ENCODE measurements at regions not wholly inside any gene's neighbourhood (a gene's known extent, or its start where the extent isn't known, plus 50 kb on each side); places are given as distances from the start of the nearest gene placed in this dataset.

GRCh38 chr6:168129292-168130167, 50.5 kb upstream of the FRMD1 start:
- Histone ChIP-seq H3K4me3 (ENCODE audit: low read depth, low read length) (no peak overlapping the region), H3K9me3 (ENCODE audit: control insufficient read depth, insufficient read depth, low read length) (no peaks in the 10 kb centered on the region), H3K27me3 (ENCODE audit: control insufficient read depth, insufficient read depth, low read length) (peaks cover 13% of the 10 kb centered on the region), H3K9ac (ENCODE audit: low read depth, low read length) (no peak overlapping the region), H3K27ac (ENCODE audit: low read depth, low read length) (no peak overlapping the region), H3K4me1 (ENCODE audit: control insufficient read depth, insufficient read depth, low read length) (peaks cover 23% of the 10 kb centered on the region), H3K36me3 (ENCODE audit: control insufficient read depth, insufficient read depth, low read length) (no peaks in the 10 kb centered on the region)

- H3K4me3 ChIP-seq (ENCODE audit: low read depth, low read length), result no peak overlapping the region
- H3K4me1 ChIP-seq (ENCODE audit: control insufficient read depth, insufficient read depth, low read length), result peaks cover 23% of the 10 kb centered on the region
- H3K9ac ChIP-seq (ENCODE audit: low read depth, low read length), result no peak overlapping the region
- peaks cover 13% of the 10 kb centered on the region for H3K27me3 ChIP-seq (ENCODE audit: control insufficient read depth, insufficient read depth, low read length)
- no peaks in the 10 kb centered on the region for H3K36me3 ChIP-seq (ENCODE audit: control insufficient read depth, insufficient read depth, low read length)
- H3K9me3 ChIP-seq (ENCODE audit: control insufficient read depth, insufficient read depth, low read length), result no peaks in the 10 kb centered on the region
- H3K27ac ChIP-seq (ENCODE audit: low read depth, low read length), result no peak overlapping the region
Observed at GRCh38 chr6:168128631-168129291, 49.7 kb upstream of the FRMD1 start.
